Peyer's patch (tissue), 4 donors: ENCODE measurements at regions not wholly inside any gene's neighbourhood (a gene's known extent, or its start where the extent isn't known, plus 50 kb on each side); places are given as distances from the start of the nearest gene placed in this dataset.
"Not testable (repeated sequence)": the region's sequence is repeated elsewhere in the genome, so short reads cannot be mapped to it uniquely, and the experiment has no call there.

Experiments used
- POLR2A ChIP-seq, 2 donors: fragments of 450-650 bp; IDR thresholded peaks; one replicate each; pipeline ENCODE4 v1.5.1; 2017; ENCODE audit warnings: antibody characterized with exemption in 2 of 2, mild to moderate bottlenecking in 2 of 2, moderate library complexity in 2 of 2
- TF ChIP-seq, protein P1 (sequence below), 6 experiments: fragments of 450-650 bp in 4 of 6; fragments of 200-600 bp in 2 of 6; sonication (generic) in 1 of 6; IDR thresholded peaks; one replicate each; pipeline ENCODE4 v1.5.1; 2017 to 2019; ENCODE audit warnings: antibody characterized with exemption in 6 of 6, mild to moderate bottlenecking in 3 of 6, moderate library complexity in 1 of 6

- TF ChIP-seq, protein P1, sequence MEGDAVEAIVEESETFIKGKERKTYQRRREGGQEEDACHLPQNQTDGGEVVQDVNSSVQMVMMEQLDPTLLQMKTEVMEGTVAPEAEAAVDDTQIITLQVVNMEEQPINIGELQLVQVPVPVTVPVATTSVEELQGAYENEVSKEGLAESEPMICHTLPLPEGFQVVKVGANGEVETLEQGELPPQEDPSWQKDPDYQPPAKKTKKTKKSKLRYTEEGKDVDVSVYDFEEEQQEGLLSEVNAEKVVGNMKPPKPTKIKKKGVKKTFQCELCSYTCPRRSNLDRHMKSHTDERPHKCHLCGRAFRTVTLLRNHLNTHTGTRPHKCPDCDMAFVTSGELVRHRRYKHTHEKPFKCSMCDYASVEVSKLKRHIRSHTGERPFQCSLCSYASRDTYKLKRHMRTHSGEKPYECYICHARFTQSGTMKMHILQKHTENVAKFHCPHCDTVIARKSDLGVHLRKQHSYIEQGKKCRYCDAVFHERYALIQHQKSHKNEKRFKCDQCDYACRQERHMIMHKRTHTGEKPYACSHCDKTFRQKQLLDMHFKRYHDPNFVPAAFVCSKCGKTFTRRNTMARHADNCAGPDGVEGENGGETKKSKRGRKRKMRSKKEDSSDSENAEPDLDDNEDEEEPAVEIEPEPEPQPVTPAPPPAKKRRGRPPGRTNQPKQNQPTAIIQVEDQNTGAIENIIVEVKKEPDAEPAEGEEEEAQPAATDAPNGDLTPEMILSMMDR (IDR thresholded peaks at IDR 0.05): not testable (repeated sequence)
- TF ChIP-seq POLR2A (IDR thresholded peaks at IDR 0.05): not testable (repeated sequence)
Observed at GRCh38 chr21:18857606-18858005, 454.0 kb upstream of the TMPRSS15 start.
